HEK293 (cell line): ENCODE measurements at regions not wholly inside any gene's neighbourhood (a gene's known extent, or its start where the extent isn't known, plus 50 kb on each side); places are given as distances from the start of the nearest gene placed in this dataset.

ENCODE experiments used
- KLF16 ChIP-seq: fragments of 450-650 bp; formaldehyde crosslinking; IDR thresholded peaks from 2 replicates; pipeline ENCODE4 v1.5.1; 2017; ENCODE audit warnings: missing biosample characterization, missing genetic modification characterization
- ZBTB1 ChIP-seq: fragments of 450-650 bp; formaldehyde crosslinking; IDR thresholded peaks from 2 replicates; pipeline ENCODE4 v1.5.1; 2016; ENCODE audit warnings: missing biosample characterization, missing genetic modification characterization
- TF ChIP-seq, protein P1 (sequence below): fragments of 450-650 bp; formaldehyde crosslinking; IDR thresholded peaks from 2 replicates; pipeline ENCODE4 v1.5.1; 2016; ENCODE audit warnings: missing biosample characterization, missing genetic modification characterization

DNA sequence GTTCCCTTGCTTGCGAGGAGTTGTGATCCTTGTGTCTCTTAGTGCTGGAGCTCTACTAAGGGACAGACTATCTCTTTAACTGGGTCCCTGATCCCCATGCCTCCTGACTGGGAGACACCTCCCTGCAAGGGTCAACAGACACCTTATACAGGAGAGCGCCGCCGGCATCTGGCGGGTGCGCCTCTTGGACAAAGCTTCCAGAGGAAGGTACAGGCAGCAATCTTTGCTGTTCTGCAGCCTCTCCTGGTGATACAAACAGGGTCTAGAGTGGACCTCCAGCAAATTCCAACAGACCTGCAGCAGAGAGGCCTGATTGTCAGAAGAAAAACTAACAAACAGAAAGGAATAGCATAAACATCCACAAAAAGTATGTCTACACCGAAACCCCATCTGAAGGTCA lies 115.6 kb upstream of the ITM2A start:
- TF ChIP-seq ZBTB1 (tag by site-specific recombination): no peak
- no peak for TF ChIP-seq KLF16 (tag by site-specific recombination)
- TF ChIP-seq, protein P1, sequence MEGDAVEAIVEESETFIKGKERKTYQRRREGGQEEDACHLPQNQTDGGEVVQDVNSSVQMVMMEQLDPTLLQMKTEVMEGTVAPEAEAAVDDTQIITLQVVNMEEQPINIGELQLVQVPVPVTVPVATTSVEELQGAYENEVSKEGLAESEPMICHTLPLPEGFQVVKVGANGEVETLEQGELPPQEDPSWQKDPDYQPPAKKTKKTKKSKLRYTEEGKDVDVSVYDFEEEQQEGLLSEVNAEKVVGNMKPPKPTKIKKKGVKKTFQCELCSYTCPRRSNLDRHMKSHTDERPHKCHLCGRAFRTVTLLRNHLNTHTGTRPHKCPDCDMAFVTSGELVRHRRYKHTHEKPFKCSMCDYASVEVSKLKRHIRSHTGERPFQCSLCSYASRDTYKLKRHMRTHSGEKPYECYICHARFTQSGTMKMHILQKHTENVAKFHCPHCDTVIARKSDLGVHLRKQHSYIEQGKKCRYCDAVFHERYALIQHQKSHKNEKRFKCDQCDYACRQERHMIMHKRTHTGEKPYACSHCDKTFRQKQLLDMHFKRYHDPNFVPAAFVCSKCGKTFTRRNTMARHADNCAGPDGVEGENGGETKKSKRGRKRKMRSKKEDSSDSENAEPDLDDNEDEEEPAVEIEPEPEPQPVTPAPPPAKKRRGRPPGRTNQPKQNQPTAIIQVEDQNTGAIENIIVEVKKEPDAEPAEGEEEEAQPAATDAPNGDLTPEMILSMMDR: no peak
